NCI-H2081 (cell line): ENCODE measurements at regions not wholly inside any gene's neighbourhood (a gene's known extent, or its start where the extent isn't known, plus 50 kb on each side); places are given as distances from the start of the nearest gene placed in this dataset.
"Not testable (repeated sequence)": the region's sequence is repeated elsewhere in the genome, so short reads cannot be mapped to it uniquely, and the experiment has no call there.

Experiments used
- DNase-seq, 2 experiments: peaks; one replicate each; lab custom pipeline; 2025; lab: John Stamatoyannopoulos, UW

- DNase-seq = no peak
Measured at GRCh38 chr2:57432528-57432927, 614.1 kb upstream of the VRK2 start.

- no peak for DNase-seq
Measured at GRCh38 chr2:57434441-57434840, 612.2 kb upstream of the VRK2 start.

- no peak for DNase-seq
Measured at GRCh38 chr2:57434972-57435371, 611.6 kb upstream of the VRK2 start.

GRCh38 chr2:57437077-57437476 lies 609.5 kb upstream of the VRK2 start:
- no peak for DNase-seq

- no peak for DNase-seq
Measured at GRCh38 chr2:57440437-57440836, 606.2 kb upstream of the VRK2 start.

- DNase-seq = no peak
Measured at GRCh38 chr2:57443086-57443485, 603.5 kb upstream of the VRK2 start.

GRCh38 chr2:57443973-57444521 lies 602.6 kb upstream of the VRK2 start:
- DNase-seq = no peak

GRCh38 chr2:57444752-57445430 lies 601.7 kb upstream of the VRK2 start:
- no peak for DNase-seq

- DNase-seq = no peak
Measured at GRCh38 chr2:57448816-57449215, 597.8 kb upstream of the VRK2 start.

- DNase-seq = no peak
Measured at GRCh38 chr2:57450170-57450569, 596.4 kb upstream of the VRK2 start.

- DNase-seq = no peak
Measured at GRCh38 chr2:57452634-57453033, 594.0 kb upstream of the VRK2 start.

GRCh38 chr2:57453945-57454344 lies 592.7 kb upstream of the VRK2 start:
- DNase-seq = no peak

GRCh38 chr2:57460396-57461276 lies 586.0 kb upstream of the VRK2 start:
- DNase-seq = no peak

GRCh38 chr2:57461624-57462023 lies 585.0 kb upstream of the VRK2 start:
- peak; percentile 47 to 66 for DNase-seq

GRCh38 chr2:57465067-57465466 lies 581.5 kb upstream of the VRK2 start:
- DNase-seq = no peak

- no peak for DNase-seq
Measured at GRCh38 chr2:57465967-57466366, 580.6 kb upstream of the VRK2 start.

GRCh38 chr2:57475391-57475790 lies 571.2 kb upstream of the VRK2 start:
- no peak for DNase-seq

- no peak for DNase-seq
Measured at GRCh38 chr2:57479981-57480380, 566.6 kb upstream of the VRK2 start.

GRCh38 chr2:57488061-57488460 lies 558.5 kb upstream of the VRK2 start:
- DNase-seq = no peak

GRCh38 chr2:57490741-57491140 lies 555.9 kb upstream of the VRK2 start:
- no peak for DNase-seq

GRCh38 chr2:57491213-57491612 lies 555.4 kb upstream of the VRK2 start:
- no peak for DNase-seq

GRCh38 chr2:57493966-57494365 lies 552.6 kb upstream of the VRK2 start:
- not testable (repeated sequence) for DNase-seq

- DNase-seq = peak; percentile 71 to 75
Measured at GRCh38 chr2:57497489-57498096, 549.0 kb upstream of the VRK2 start.
